Activated naive CD4-positive, alpha-beta T cell treated with anti-CD3 and anti-CD28 coated beads, Interleukin-2, amount 50 U/mL, for 16 hours (primary cell): ENCODE measurements at regions not wholly inside any gene's neighbourhood (a gene's known extent, or its start where the extent isn't known, plus 50 kb on each side); places are given as distances from the start of the nearest gene placed in this dataset.
"Not testable (repeated sequence)": the region's sequence is repeated elsewhere in the genome, so short reads cannot be mapped to it uniquely, and the experiment has no call there.

ENCODE experiments used
- DNase-seq: peaks from one replicate; pipeline ENCODE4 v3.0.0-alpha.2; 2020

- DNase-seq = not testable (repeated sequence)
Observed at GRCh38 chr7:35910621-35911020, 109.8 kb downstream of the SEPTIN7 start.

GRCh38 chr7:35913350-35913749 lies 112.5 kb downstream of the SEPTIN7 start:
- DNase-seq = not testable (repeated sequence)

GRCh38 chr7:35914214-35914613 lies 113.4 kb downstream of the SEPTIN7 start:
- DNase-seq = not testable (repeated sequence)

GRCh38 chr7:35915247-35915955 lies 114.5 kb downstream of the SEPTIN7 start:
- DNase-seq = not testable (repeated sequence)

GRCh38 chr7:35918217-35918616 lies 117.4 kb downstream of the SEPTIN7 start:
- not testable (repeated sequence) for DNase-seq

GRCh38 chr7:35919607-35920006 lies 118.8 kb downstream of the SEPTIN7 start:
- not testable (repeated sequence) for DNase-seq

- DNase-seq = not testable (repeated sequence)
Observed at GRCh38 chr7:35921338-35921737, 120.5 kb downstream of the SEPTIN7 start.

- not testable (repeated sequence) for DNase-seq
Observed at GRCh38 chr7:35924668-35925067, 123.8 kb downstream of the SEPTIN7 start.

GRCh38 chr7:35926966-35927365 lies 126.1 kb downstream of the SEPTIN7 start:
- not testable (repeated sequence) for DNase-seq

- not testable (repeated sequence) for DNase-seq
Observed at GRCh38 chr7:35931134-35931533, 130.3 kb downstream of the SEPTIN7 start.

- DNase-seq = not testable (repeated sequence)
Observed at GRCh38 chr7:35931551-35931950, 130.7 kb downstream of the SEPTIN7 start.

GRCh38 chr7:35940695-35941094 lies 139.8 kb downstream of the SEPTIN7 start:
- DNase-seq = not testable (repeated sequence)

- not testable (repeated sequence) for DNase-seq
Observed at GRCh38 chr7:35945621-35946020, 144.8 kb downstream of the SEPTIN7 start.

GRCh38 chr7:35955735-35956134 lies 154.9 kb downstream of the SEPTIN7 start:
- DNase-seq = not testable (repeated sequence)

GRCh38 chr7:35956988-35957387 lies 156.1 kb downstream of the SEPTIN7 start:
- DNase-seq = not testable (repeated sequence)

GRCh38 chr7:35961260-35961659 lies 160.4 kb downstream of the SEPTIN7 start:
- not testable (repeated sequence) for DNase-seq

GRCh38 chr7:35962607-35963006 lies 161.8 kb downstream of the SEPTIN7 start:
- DNase-seq = not testable (repeated sequence)

GRCh38 chr7:35967366-35968139 lies 166.7 kb downstream of the SEPTIN7 start:
- DNase-seq = no peak

GRCh38 chr7:35968140-35968940 lies 167.5 kb downstream of the SEPTIN7 start:
- no peak for DNase-seq

- no peak for DNase-seq
Observed at GRCh38 chr7:35969066-35969465, 168.2 kb downstream of the SEPTIN7 start.

GRCh38 chr7:35970458-35970857 lies 169.6 kb downstream of the SEPTIN7 start:
- no peak for DNase-seq

GRCh38 chr7:35971133-35971891 lies 170.5 kb downstream of the SEPTIN7 start:
- no peak for DNase-seq
